Cardiac fibroblast (primary cell): ENCODE measurements at regions not wholly inside any gene's neighbourhood (a gene's known extent, or its start where the extent isn't known, plus 50 kb on each side); places are given as distances from the start of the nearest gene placed in this dataset.

Experiments
- DNase-seq, 2 donors: peaks; one replicate each; pipeline versions ENCODE4 v3.0.0 to v3.0.0-alpha.2; 2010; ENCODE audit warnings: low read depth in 2 of 2
- H3K4me3 ChIP-seq, 2 donors: replicated peaks in 1 of 2; 1 replicate in 1 of 2; 2 replicates in 1 of 2; pipeline ENCODE4 v1.5.1; 2011; ENCODE audit warnings: low read depth in 2 of 2, low read length in 2 of 2, mild to moderate bottlenecking in 2 of 2, moderate library complexity in 1 of 2
- CTCF ChIP-seq: IDR thresholded peaks from one replicate; pipeline ENCODE4 v1.5.1; 2011; ENCODE audit warnings: low read depth, mild to moderate bottlenecking, low read length, inconsistent platforms

DNA sequence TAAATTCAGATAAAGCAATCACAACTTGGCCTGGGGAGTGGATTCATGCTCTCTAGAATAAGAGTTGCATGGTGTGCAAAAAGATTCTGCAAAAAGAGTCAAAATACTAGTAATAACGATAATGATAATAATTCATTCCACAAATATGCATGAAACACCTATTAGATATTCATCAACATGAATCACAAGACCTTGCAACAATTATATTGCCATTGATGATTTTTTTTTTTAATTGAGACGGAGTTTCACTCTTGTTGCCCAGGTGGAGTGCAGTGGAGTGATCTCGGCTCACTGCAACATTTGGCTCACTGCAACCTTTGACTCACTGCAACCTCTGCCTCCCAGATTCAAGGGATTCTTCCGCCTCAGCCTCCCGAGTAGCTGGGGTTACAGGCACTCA lies 109.2 kb upstream of the FLRT2 start:
- H3K4me3 ChIP-seq = no peak overlapping the region
- no peak for TF ChIP-seq CTCF
- no peak for DNase-seq

GRCh38 chr14:85421186-85421877 lies 108.6 kb upstream of the FLRT2 start:
- no peak for TF ChIP-seq CTCF
- H3K4me3 ChIP-seq = no peak overlapping the region
- peak; percentile 70 to 81 for DNase-seq

- H3K4me3 ChIP-seq = no peak overlapping the region
- TF ChIP-seq CTCF = no peak
- DNase-seq = no peak
Observed at GRCh38 chr14:85423889-85424288, 106.1 kb upstream of the FLRT2 start.

DNA sequence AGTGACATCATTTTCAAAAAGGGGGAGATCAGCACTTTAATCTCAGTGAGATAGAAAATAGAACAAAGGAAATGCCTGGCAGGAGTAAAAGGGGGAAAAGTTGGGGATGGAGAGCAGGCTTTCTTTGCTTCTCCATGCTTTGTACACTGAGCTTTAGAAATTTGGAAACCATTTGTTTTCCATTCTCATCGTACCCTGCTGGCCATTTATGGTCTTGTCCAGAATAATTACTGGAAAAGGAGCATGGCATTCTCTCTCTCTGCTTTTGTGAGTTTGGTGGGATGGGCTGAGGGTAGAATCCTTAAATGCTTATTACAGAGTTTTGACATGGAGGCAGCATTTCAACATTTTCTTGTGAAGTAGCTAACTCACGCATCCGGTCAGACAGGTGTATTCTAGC lies 104.4 kb upstream of the FLRT2 start:
- no peak overlapping the region for H3K4me3 ChIP-seq
- peak; percentile 11 for TF ChIP-seq CTCF
- no peak for DNase-seq

DNA sequence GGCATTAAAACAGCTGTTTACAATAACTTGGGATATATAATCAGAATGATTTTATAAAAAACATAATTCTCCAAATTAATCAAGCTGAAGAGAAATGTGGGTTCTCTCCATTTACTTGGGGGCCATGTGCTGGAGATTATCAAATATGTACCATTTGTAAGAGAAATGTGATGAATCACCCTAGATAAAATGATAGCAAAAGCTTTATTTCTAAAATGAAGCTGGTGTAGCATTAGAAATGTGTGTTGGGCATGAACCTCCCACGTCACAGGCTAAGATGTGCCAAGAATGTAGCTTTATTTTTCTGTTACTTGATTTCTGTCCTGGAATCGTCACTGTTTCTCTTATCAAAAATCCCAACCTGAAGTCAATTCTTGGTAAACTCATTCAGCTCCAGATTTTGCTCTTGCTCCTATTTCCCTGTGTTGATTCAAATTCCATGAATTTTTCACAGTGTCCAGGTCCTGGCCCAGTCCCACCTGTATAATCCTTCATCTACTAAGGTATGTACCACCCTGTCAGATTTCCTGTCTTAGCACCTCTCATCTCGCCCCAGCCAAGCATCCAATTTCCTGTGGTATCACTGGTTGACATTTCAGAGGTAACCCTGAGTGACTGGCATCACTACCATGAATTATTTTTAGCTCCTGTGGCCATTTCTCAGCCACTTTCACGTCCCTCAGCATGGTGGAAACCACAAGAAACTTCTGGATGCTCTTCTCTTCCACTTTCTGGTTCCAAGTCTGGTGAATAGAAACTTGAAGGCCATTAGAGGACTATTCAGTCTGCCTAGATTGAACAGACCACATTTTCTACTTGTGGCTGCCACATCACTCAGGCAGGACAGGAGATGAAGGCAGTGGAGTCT lies 103.6 kb upstream of the FLRT2 start:
- H3K4me3 ChIP-seq = no peak overlapping the region
- TF ChIP-seq CTCF = no peak
- DNase-seq = no peak

DNA sequence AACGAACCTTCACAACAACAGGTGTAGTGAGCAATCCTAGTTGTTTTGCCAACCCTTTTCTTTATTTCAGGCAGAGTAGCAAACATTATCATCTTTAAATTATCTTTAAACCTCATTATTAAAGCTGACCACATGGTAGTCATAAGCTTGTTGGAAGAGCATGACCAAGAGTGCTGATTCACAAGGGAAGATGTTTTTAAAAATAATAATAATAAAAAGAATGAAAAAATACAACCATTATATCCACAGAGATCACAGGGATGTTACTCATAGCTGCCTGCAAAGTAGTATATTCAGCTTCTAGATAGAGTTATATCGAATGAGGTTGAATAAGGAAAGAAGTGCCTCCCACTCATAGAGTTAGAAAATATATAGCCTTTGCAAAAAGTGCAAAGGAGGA lies 101.0 kb upstream of the FLRT2 start:
- no peak overlapping the region for H3K4me3 ChIP-seq
- TF ChIP-seq CTCF = no peak
- DNase-seq = peak in 1 of 2 donors; percentile 33
